ENCODE measurements at regions not wholly inside any gene's neighbourhood (a gene's known extent, or its start where the extent isn't known, plus 50 kb on each side); places are given as distances from the start of the nearest gene placed in this dataset.

- TF ChIP-seq CTCF (IDR thresholded peaks at IDR 0.05): no peak
- no peak for TF ChIP-seq POLR2A (IDR thresholded peaks at IDR 0.05; ENCODE audit: low read depth)
- no peak for TF ChIP-seq POLR2AphosphoS5 (IDR thresholded peaks at IDR 0.05)
Observed at GRCh38 chr15:29393443-29393842, 123.8 kb upstream of the NSMCE3 start.
